ACC112 (cell line): ENCODE measurements at regions not wholly inside any gene's neighbourhood (a gene's known extent, or its start where the extent isn't known, plus 50 kb on each side); places are given as distances from the start of the nearest gene placed in this dataset.
"Not testable (repeated sequence)": the region's sequence is repeated elsewhere in the genome, so short reads cannot be mapped to it uniquely, and the experiment has no call there.

Source experiments
- H2AFZ ChIP-seq: fragments of 200-600 bp; sonication (generic); one replicate; pipeline ENCODE4 v1.6.0; 2017; ENCODE audit warnings: antibody characterized with exemption, low read length; ENCODE audit not compliant: unreplicated experiment
- H3K27ac ChIP-seq: fragments of 200-600 bp; sonication (generic); 2 replicates; pipeline ENCODE4 v1.5.1; 2014; ENCODE audit warnings: low read depth, mild to moderate bottlenecking, antibody characterized with exemption, low read length, moderate library complexity
- H3K27me3 ChIP-seq: fragments of 200-600 bp; sonication (generic); 2 replicates; pipeline ENCODE4 v1.6.1; 2014; ENCODE audit warnings: mild to moderate bottlenecking, antibody characterized with exemption, low read length, moderate library complexity, mixed read lengths; ENCODE audit not compliant: insufficient read depth
- H3K36me3 ChIP-seq: fragments of 200-600 bp; sonication (generic); 2 replicates; pipeline ENCODE4 v1.6.1; 2016; ENCODE audit warnings: mild to moderate bottlenecking, antibody characterized with exemption, low read length, moderate library complexity, mixed read lengths; ENCODE audit not compliant: insufficient read depth
- H3K4me1 ChIP-seq: fragments of 200-600 bp; sonication (generic); one replicate; pipeline ENCODE4 v1.6.1; 2016; ENCODE audit warnings: low read length, mixed read lengths; ENCODE audit not compliant: insufficient read depth, unreplicated experiment, control insufficient read depth
- H3K4me3 ChIP-seq: fragments of 200-600 bp; sonication (generic); 2 replicates; pipeline ENCODE4 v1.5.1; 2014; ENCODE audit warnings: mild to moderate bottlenecking, low read depth, low read length
- H3K79me2 ChIP-seq: fragments of 200-600 bp; sonication (generic); one replicate; pipeline ENCODE4 v1.6.0; 2016; ENCODE audit warnings: low read length; ENCODE audit not compliant: control insufficient read depth, unreplicated experiment, insufficient read depth

GRCh38 chr12:87596134-87596533, 433.1 kb downstream of the C12orf50 start:
- Histone ChIP-seq H2AFZ (no peak overlapping the region), H3K27ac (no peak overlapping the region), H3K79me2 (no peaks in the 10 kb centered on the region), H3K4me1 (no peaks in the 10 kb centered on the region), H3K4me3 (no peak overlapping the region), H3K36me3 (no peaks in the 10 kb centered on the region), H3K27me3 (no peaks in the 10 kb centered on the region)

GRCh38 chr12:87585882-87586557, 443.2 kb downstream of the C12orf50 start:
- H3K4me1 ChIP-seq, result no peaks in the 10 kb centered on the region

GRCh38 chr12:87579091-87579490, 450.1 kb downstream of the C12orf50 start:
- not testable (repeated sequence) for H2AFZ ChIP-seq, H3K79me2 ChIP-seq, H3K36me3 ChIP-seq, H3K4me3 ChIP-seq, H3K27ac ChIP-seq, H3K27me3 ChIP-seq, H3K4me1 ChIP-seq

More at GRCh38 chr12:87585882-87586557, 443.2 kb downstream of the C12orf50 start:
- Histone ChIP-seq H3K27ac (no peak overlapping the region), H3K4me3 (no peak overlapping the region), H3K79me2 (no peaks in the 10 kb centered on the region), H2AFZ (no peak overlapping the region), H3K36me3 (no peaks in the 10 kb centered on the region), H3K27me3 (no peaks in the 10 kb centered on the region)

GRCh38 chr12:87575906-87576305, 453.3 kb downstream of the C12orf50 start:
- Histone ChIP-seq H2AFZ (no peak overlapping the region), H3K4me1 (no peaks in the 10 kb centered on the region), H3K27ac (no peak overlapping the region), H3K4me3 (no peak overlapping the region), H3K27me3 (no peaks in the 10 kb centered on the region), H3K36me3 (no peaks in the 10 kb centered on the region), H3K79me2 (no peaks in the 10 kb centered on the region)

GRCh38 chr12:87566918-87567317, 462.3 kb downstream of the C12orf50 start:
- H3K27me3 ChIP-seq, H3K4me1 ChIP-seq, H3K79me2 ChIP-seq, H3K27ac ChIP-seq, H2AFZ ChIP-seq, H3K4me3 ChIP-seq, H3K36me3 ChIP-seq: not testable (repeated sequence)

- H3K27ac ChIP-seq, result no peak overlapping the region
- no peaks in the 10 kb centered on the region for H3K27me3 ChIP-seq
- no peak overlapping the region for H3K4me3 ChIP-seq
- no peaks in the 10 kb centered on the region for H3K36me3 ChIP-seq
- H3K4me1 ChIP-seq, result no peaks in the 10 kb centered on the region
- no peaks in the 10 kb centered on the region for H3K79me2 ChIP-seq
- no peak overlapping the region for H2AFZ ChIP-seq
Measured at GRCh38 chr12:87556985-87557384, 472.2 kb downstream of the C12orf50 start.

- H3K36me3 ChIP-seq, H3K4me1 ChIP-seq, H2AFZ ChIP-seq: not testable (repeated sequence)
Measured at GRCh38 chr12:87531213-87531612, 498.0 kb downstream of the C12orf50 start.

GRCh38 chr12:87529413-87529812, 499.8 kb downstream of the C12orf50 start:
- no peaks in the 10 kb centered on the region for H3K4me1 ChIP-seq
- no peak overlapping the region for H3K4me3 ChIP-seq
- no peaks in the 10 kb centered on the region for H3K36me3 ChIP-seq
- H2AFZ ChIP-seq, result no peak overlapping the region
- H3K27ac ChIP-seq, result no peak overlapping the region
- no peaks in the 10 kb centered on the region for H3K79me2 ChIP-seq
- H3K27me3 ChIP-seq, result no peaks in the 10 kb centered on the region

More at GRCh38 chr12:87531213-87531612, 498.0 kb downstream of the C12orf50 start:
- not testable (repeated sequence) for H3K4me3 ChIP-seq, H3K27me3 ChIP-seq, H3K79me2 ChIP-seq, H3K27ac ChIP-seq

GRCh38 chr12:87520968-87521367, 508.2 kb downstream of the C12orf50 start:
- H3K36me3 ChIP-seq, result no peaks in the 10 kb centered on the region
- H3K79me2 ChIP-seq, result no peaks in the 10 kb centered on the region
- no peak overlapping the region for H3K4me3 ChIP-seq
- H2AFZ ChIP-seq, result no peak overlapping the region
- no peak overlapping the region for H3K27ac ChIP-seq
- no peaks in the 10 kb centered on the region for H3K27me3 ChIP-seq
- H3K4me1 ChIP-seq, result no peaks in the 10 kb centered on the region

- H3K79me2 ChIP-seq, result no peaks in the 10 kb centered on the region
- no peaks in the 10 kb centered on the region for H3K4me1 ChIP-seq
- H2AFZ ChIP-seq, result no peak overlapping the region
- no peaks in the 10 kb centered on the region for H3K36me3 ChIP-seq
- no peak overlapping the region for H3K4me3 ChIP-seq
- H3K27ac ChIP-seq, result no peak overlapping the region
- H3K27me3 ChIP-seq, result no peaks in the 10 kb centered on the region
Measured at GRCh38 chr12:87518481-87518880, 510.7 kb downstream of the C12orf50 start.

- H3K27ac ChIP-seq, result no peak overlapping the region
Measured at GRCh38 chr12:87518036-87518435, 511.2 kb downstream of the C12orf50 start.

More at GRCh38 chr12:87518036-87518435, 511.2 kb downstream of the C12orf50 start:
- no peaks in the 10 kb centered on the region for H3K27me3 ChIP-seq
- no peak overlapping the region for H3K4me3 ChIP-seq
- H3K36me3 ChIP-seq, result no peaks in the 10 kb centered on the region
- no peaks in the 10 kb centered on the region for H3K4me1 ChIP-seq
- H2AFZ ChIP-seq, result no peak overlapping the region
- H3K79me2 ChIP-seq, result no peaks in the 10 kb centered on the region
